Endothelial cell of umbilical vein (primary cell): ENCODE measurements at regions not wholly inside any gene's neighbourhood (a gene's known extent, or its start where the extent isn't known, plus 50 kb on each side); places are given as distances from the start of the nearest gene placed in this dataset.

Source experiments
- EZH2 ChIP-seq: IDR thresholded peaks from 2 replicates; pipeline ENCODE4 v1.6.1; 2012; ENCODE audit warnings: borderline replicate concordance, low read depth, mild to moderate bottlenecking, moderate library complexity, low read length, inconsistent platforms; ENCODE audit not compliant: severe bottlenecking
- FOS ChIP-seq: IDR thresholded peaks from 2 replicates; pipeline ENCODE4 v1.6.1; 2011; ENCODE audit warnings: mild to moderate bottlenecking, low read length, moderate library complexity, borderline replicate concordance; ENCODE audit not compliant: insufficient read depth
- GATA2 ChIP-seq: IDR thresholded peaks from 2 replicates; pipeline ENCODE4 v1.7.0; 2011; ENCODE audit warnings: low read depth, mild to moderate bottlenecking, moderate library complexity, mixed read lengths, low read length; ENCODE audit not compliant: insufficient read length, insufficient read depth
- JUN ChIP-seq: IDR thresholded peaks from 2 replicates; pipeline ENCODE4 v1.6.1; 2011; ENCODE audit warnings: borderline replicate concordance, low read depth; ENCODE audit not compliant: insufficient read length, insufficient read depth
- POLR2A ChIP-seq: IDR thresholded peaks from 2 replicates; pipeline ENCODE4 v1.6.1; 2012; ENCODE audit warnings: low read depth, mild to moderate bottlenecking, control low read depth, low read length
- POLR2AphosphoS5 ChIP-seq: IDR thresholded peaks from 2 replicates; pipeline ENCODE4 v1.6.1; 2012; ENCODE audit warnings: low read depth, mild to moderate bottlenecking, control low read depth, low read length, moderate library complexity; ENCODE audit not compliant: insufficient read depth
- TF ChIP-seq, protein P1 (sequence below), 2 donors: IDR thresholded peaks; 1 replicate in 1 of 2; 2 replicates in 1 of 2; pipeline ENCODE4 v1.5.1; 2011; ENCODE audit warnings: low read length in 2 of 2, mild to moderate bottlenecking in 2 of 2, moderate library complexity in 2 of 2, control low read depth in 1 of 2, inconsistent platforms in 1 of 2, low read depth in 1 of 2; ENCODE audit not compliant: insufficient read depth in 1 of 2; ENCODE audit errors: extremely low read depth in 1 of 2
- TF ChIP-seq, protein P2 (sequence below): IDR thresholded peaks from 2 replicates; pipeline ENCODE4 v1.6.1; 2011; ENCODE audit not compliant: insufficient read depth, insufficient read length

DNA sequence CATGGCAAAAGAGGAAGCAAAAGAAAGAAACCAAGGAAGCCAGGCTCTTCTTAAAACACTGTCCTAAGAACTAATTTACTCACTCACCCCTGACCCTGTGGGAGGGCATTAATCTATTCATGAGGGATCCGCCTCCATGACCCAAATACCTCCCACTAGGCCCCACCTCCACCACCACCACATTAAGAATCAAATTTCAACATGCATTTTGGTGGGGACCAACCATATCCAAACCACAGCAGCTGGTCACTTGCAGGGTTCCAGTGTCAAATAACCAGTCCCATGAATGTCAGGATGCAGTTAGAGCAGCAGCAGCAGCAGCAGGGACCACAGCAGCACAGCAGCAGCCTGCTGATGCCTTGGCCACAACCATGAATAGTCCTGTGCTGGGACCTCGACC, 83.8 kb downstream of the ZC3H11B start:
- TF ChIP-seq, protein P1, sequence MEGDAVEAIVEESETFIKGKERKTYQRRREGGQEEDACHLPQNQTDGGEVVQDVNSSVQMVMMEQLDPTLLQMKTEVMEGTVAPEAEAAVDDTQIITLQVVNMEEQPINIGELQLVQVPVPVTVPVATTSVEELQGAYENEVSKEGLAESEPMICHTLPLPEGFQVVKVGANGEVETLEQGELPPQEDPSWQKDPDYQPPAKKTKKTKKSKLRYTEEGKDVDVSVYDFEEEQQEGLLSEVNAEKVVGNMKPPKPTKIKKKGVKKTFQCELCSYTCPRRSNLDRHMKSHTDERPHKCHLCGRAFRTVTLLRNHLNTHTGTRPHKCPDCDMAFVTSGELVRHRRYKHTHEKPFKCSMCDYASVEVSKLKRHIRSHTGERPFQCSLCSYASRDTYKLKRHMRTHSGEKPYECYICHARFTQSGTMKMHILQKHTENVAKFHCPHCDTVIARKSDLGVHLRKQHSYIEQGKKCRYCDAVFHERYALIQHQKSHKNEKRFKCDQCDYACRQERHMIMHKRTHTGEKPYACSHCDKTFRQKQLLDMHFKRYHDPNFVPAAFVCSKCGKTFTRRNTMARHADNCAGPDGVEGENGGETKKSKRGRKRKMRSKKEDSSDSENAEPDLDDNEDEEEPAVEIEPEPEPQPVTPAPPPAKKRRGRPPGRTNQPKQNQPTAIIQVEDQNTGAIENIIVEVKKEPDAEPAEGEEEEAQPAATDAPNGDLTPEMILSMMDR (IDR thresholded peaks at IDR 0.05; ENCODE audit: extremely low read depth in 1 of 2, insufficient read depth in 1 of 2, low read depth in 1 of 2, low read length in 2 of 2): no peak
- no peak for TF ChIP-seq EZH2
- TF ChIP-seq POLR2A: no peak
- no peak for TF ChIP-seq JUN
- TF ChIP-seq GATA2: no peak
- TF ChIP-seq, protein P2, sequence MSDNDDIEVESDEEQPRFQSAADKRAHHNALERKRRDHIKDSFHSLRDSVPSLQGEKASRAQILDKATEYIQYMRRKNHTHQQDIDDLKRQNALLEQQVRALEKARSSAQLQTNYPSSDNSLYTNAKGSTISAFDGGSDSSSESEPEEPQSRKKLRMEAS: no peak
- TF ChIP-seq FOS: no peak
- no peak for TF ChIP-seq POLR2AphosphoS5
